Activated B cell treated with CpG ODN at 0.5 μM for 24 hours (primary cell): ENCODE measurements at regions not wholly inside any gene's neighbourhood (a gene's known extent, or its start where the extent isn't known, plus 50 kb on each side); places are given as distances from the start of the nearest gene placed in this dataset.
"Not testable (repeated sequence)": the region's sequence is repeated elsewhere in the genome, so short reads cannot be mapped to it uniquely, and the experiment has no call there.

ENCODE experiments used
- ATAC-seq: fragments of 200-7000 bp; cut with Tn5 transposase; one replicate; pipeline ENCODE4 v1.10.0; 2021; ENCODE audit warnings: low read depth, mild to moderate bottlenecking, moderate library complexity
- CTCF ChIA-PET: fragments of 350-600 bp; sonication (Branson Sonifier 250); formaldehyde crosslinking; loops from one replicate; lab custom pipeline; 2021; ENCODE audit warnings: antibody characterized with exemption; lab: Charles Lee
- POLR2A ChIA-PET: fragments of 350-600 bp; sonication (Branson Sonifier 250); formaldehyde crosslinking; loops from one replicate; lab custom pipeline; 2021; ENCODE audit warnings: antibody characterized with exemption; lab: Charles Lee
- DNase-seq: peaks from one replicate; pipeline ENCODE4 v3.0.0; 2022
- H3K27ac Mint-ChIP-seq: one replicate; pipeline ENCODE4 v1.8.0; 2020; ENCODE audit warnings: mixed read lengths
- H3K27me3 Mint-ChIP-seq: one replicate; pipeline ENCODE4 v1.8.0; 2021; ENCODE audit warnings: mixed read lengths
- H3K36me3 Mint-ChIP-seq: one replicate; pipeline ENCODE4 v1.8.0; 2021; ENCODE audit warnings: low read depth, mixed read lengths
- H3K4me1 Mint-ChIP-seq: one replicate; pipeline ENCODE4 v1.8.0; 2021; ENCODE audit warnings: mixed read lengths
- H3K4me3 Mint-ChIP-seq: one replicate; pipeline ENCODE4 v1.8.0; 2020; ENCODE audit warnings: mild to moderate bottlenecking, mixed read lengths
- H3K9me3 Mint-ChIP-seq: one replicate; pipeline ENCODE4 v1.8.0; 2020; ENCODE audit warnings: mixed read lengths
- CTCF ChIP-seq: fragments of 200-600 bp; IDR thresholded peaks from one replicate; pipeline ENCODE4 v1.8.0; 2022; ENCODE audit warnings: antibody characterized with exemption, mild to moderate bottlenecking
- intact Hi-C: fragments of 100-400 bp; cut with micrococcal nuclease; formaldehyde crosslinking; loops from one replicate; pipeline ENCODE4 v1.15.1; 2024

- intact Hi-C loops = no loop called here
- H3K4me3 Mint-ChIP-seq = no peak overlapping the region
- H3K4me1 Mint-ChIP-seq = no peaks in the 10 kb centered on the region
- no peak for DNase-seq
- TF ChIP-seq CTCF = no peak
- H3K9me3 Mint-ChIP-seq = no peaks in the 10 kb centered on the region
- no peaks in the 10 kb centered on the region for H3K27me3 Mint-ChIP-seq
- ATAC-seq = no peak
- no peak overlapping the region for H3K27ac Mint-ChIP-seq
- ChIA-PET POLR2A (no interaction called here), CTCF (no interaction called here)
- no peaks in the 10 kb centered on the region for H3K36me3 Mint-ChIP-seq
Measured at GRCh38 chr5:45110399-45110798, 301.7 kb downstream of the MRPS30 start.

GRCh38 chr5:45113726-45114125 is 305.0 kb downstream of the MRPS30 start:
- ChIA-PET CTCF (no interaction called here), POLR2A (no interaction called here)
- ATAC-seq (no peak), DNase-seq (no peak)
- H3K4me3 Mint-ChIP-seq = no peak overlapping the region
- H3K27me3 Mint-ChIP-seq = no peaks in the 10 kb centered on the region
- no peaks in the 10 kb centered on the region for H3K36me3 Mint-ChIP-seq
- TF ChIP-seq CTCF = no peak
- intact Hi-C loops = no loop called here
- H3K27ac Mint-ChIP-seq = no peak overlapping the region
- peaks cover 3% of the 10 kb centered on the region for H3K9me3 Mint-ChIP-seq
- H3K4me1 Mint-ChIP-seq = no peaks in the 10 kb centered on the region

- no peaks in the 10 kb centered on the region for H3K27me3 Mint-ChIP-seq
- H3K4me1 Mint-ChIP-seq = no peaks in the 10 kb centered on the region
- no peaks in the 10 kb centered on the region for H3K36me3 Mint-ChIP-seq
- H3K9me3 Mint-ChIP-seq = peaks cover 5% of the 10 kb centered on the region
- no peak overlapping the region for H3K4me3 Mint-ChIP-seq
- no peak for DNase-seq
- ChIA-PET CTCF (no interaction called here), POLR2A (no interaction called here)
- TF ChIP-seq CTCF = no peak
- no peak for ATAC-seq
- intact Hi-C loops = no loop called here
- no peak overlapping the region for H3K27ac Mint-ChIP-seq
Measured at GRCh38 chr5:45132972-45133371, 324.2 kb downstream of the MRPS30 start.

- H3K4me1 Mint-ChIP-seq = no peaks in the 10 kb centered on the region
- H3K27ac Mint-ChIP-seq = no peak overlapping the region
- H3K4me3 Mint-ChIP-seq = no peak overlapping the region
- no peak for TF ChIP-seq CTCF
- ChIA-PET CTCF (no interaction called here), POLR2A (no interaction called here)
- H3K36me3 Mint-ChIP-seq = no peaks in the 10 kb centered on the region
- intact Hi-C loops = no loop called here
- no peaks in the 10 kb centered on the region for H3K9me3 Mint-ChIP-seq
- H3K27me3 Mint-ChIP-seq = no peaks in the 10 kb centered on the region
- ATAC-seq = no peak
- DNase-seq = no peak
Measured at GRCh38 chr5:45162974-45163373, 354.2 kb downstream of the MRPS30 start.

GRCh38 chr5:45171563-45171962 is 362.8 kb downstream of the MRPS30 start:
- POLR2A ChIA-PET = no interaction called here
- intact Hi-C loops = no loop called here
- Mint-ChIP-seq H3K36me3 (no peaks in the 10 kb centered on the region), H3K27me3 (no peaks in the 10 kb centered on the region), H3K4me1 (no peaks in the 10 kb centered on the region), H3K9me3 (peaks cover 6% of the 10 kb centered on the region), H3K4me3 (no peak overlapping the region), H3K27ac (no peak overlapping the region)
- CTCF ChIA-PET = no interaction called here
- DNase-seq = no peak
- TF ChIP-seq CTCF = no peak
- no peak for ATAC-seq

- H3K27ac Mint-ChIP-seq, H3K9me3 Mint-ChIP-seq, H3K4me1 Mint-ChIP-seq, CTCF ChIA-PET, intact Hi-C loops, H3K27me3 Mint-ChIP-seq, H3K4me3 Mint-ChIP-seq, DNase-seq, POLR2A ChIA-PET, H3K36me3 Mint-ChIP-seq, ATAC-seq: not testable (repeated sequence)
Measured at GRCh38 chr5:45172634-45173033, 363.9 kb downstream of the MRPS30 start.
